Omental fat pad (tissue), 3 donors: ENCODE measurements at regions not wholly inside any gene's neighbourhood (a gene's known extent, or its start where the extent isn't known, plus 50 kb on each side); places are given as distances from the start of the nearest gene placed in this dataset.

Experiments used
- ATAC-seq: fragments of 150-250 bp; one replicate; pipeline ENCODE4 v1.9.1; 2016; ENCODE audit warnings: mild to moderate bottlenecking, moderate library complexity; ENCODE audit not compliant: low FRiP score
- DNase-seq: peaks from one replicate; pipeline ENCODE4 v3.0.0-alpha.2; 2019; ENCODE audit warnings: low spot score
- TF ChIP-seq, protein P1 (sequence below), 3 donors: fragments of 450-650 bp; IDR thresholded peaks; one replicate each; pipeline ENCODE4 v1.5.1; 2016 to 2017; ENCODE audit warnings: antibody characterized with exemption in 3 of 3, mild to moderate bottlenecking in 3 of 3, moderate library complexity in 2 of 3

DNA sequence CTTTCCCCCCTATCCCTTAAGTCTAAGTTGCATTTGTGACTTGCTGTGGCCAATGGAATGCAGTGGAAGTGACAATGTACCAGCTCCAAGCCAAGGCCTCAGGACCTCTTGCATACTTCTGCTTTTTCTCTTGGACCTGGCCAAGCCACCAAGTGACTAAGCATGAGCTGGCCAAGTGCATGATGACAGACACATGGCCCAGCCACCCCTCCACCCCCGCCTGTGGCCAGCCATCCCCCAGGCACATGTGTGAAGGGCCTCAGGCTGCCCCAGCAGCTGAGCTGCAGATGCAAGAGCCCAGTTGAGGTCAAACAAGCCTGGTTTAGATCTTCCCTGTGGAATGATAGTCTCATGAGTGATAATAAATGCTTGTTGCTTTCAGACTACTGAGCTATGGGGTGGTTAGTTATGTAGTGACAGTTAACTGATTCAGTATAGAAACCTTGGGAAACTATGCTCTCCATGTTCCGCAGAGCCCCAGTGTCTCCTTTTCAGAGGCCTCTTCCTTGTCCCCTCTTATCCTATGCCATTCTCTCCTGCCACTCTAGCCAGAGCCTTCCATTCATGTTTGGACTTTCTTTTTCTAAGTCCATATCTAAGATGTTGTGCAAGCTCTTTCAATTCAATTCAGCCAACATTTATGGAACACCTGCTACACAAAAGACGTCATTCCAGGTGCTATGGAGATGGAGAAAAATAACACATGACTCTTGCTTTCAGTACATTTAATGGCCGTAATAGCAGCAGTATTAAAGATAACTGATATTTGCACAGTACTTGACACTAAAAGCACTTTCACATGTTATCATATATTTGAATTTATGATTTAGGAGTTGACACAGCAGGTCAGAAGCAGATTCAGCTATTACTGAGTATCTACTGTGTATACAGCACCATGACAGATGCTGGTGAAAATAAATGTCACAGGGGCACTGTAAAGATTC is 55.5 kb upstream of the LOXL4 start:
- ATAC-seq (peak; percentile 67), DNase-seq (no peak)
- TF ChIP-seq, protein P1, sequence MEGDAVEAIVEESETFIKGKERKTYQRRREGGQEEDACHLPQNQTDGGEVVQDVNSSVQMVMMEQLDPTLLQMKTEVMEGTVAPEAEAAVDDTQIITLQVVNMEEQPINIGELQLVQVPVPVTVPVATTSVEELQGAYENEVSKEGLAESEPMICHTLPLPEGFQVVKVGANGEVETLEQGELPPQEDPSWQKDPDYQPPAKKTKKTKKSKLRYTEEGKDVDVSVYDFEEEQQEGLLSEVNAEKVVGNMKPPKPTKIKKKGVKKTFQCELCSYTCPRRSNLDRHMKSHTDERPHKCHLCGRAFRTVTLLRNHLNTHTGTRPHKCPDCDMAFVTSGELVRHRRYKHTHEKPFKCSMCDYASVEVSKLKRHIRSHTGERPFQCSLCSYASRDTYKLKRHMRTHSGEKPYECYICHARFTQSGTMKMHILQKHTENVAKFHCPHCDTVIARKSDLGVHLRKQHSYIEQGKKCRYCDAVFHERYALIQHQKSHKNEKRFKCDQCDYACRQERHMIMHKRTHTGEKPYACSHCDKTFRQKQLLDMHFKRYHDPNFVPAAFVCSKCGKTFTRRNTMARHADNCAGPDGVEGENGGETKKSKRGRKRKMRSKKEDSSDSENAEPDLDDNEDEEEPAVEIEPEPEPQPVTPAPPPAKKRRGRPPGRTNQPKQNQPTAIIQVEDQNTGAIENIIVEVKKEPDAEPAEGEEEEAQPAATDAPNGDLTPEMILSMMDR (IDR thresholded peaks at IDR 0.05): no peak

GRCh38 chr10:98321186-98321780 is 53.3 kb upstream of the LOXL4 start:
- ATAC-seq: no peak
- DNase-seq: no peak
- TF ChIP-seq, protein P1 (IDR thresholded peaks at IDR 0.05): no peak

DNA sequence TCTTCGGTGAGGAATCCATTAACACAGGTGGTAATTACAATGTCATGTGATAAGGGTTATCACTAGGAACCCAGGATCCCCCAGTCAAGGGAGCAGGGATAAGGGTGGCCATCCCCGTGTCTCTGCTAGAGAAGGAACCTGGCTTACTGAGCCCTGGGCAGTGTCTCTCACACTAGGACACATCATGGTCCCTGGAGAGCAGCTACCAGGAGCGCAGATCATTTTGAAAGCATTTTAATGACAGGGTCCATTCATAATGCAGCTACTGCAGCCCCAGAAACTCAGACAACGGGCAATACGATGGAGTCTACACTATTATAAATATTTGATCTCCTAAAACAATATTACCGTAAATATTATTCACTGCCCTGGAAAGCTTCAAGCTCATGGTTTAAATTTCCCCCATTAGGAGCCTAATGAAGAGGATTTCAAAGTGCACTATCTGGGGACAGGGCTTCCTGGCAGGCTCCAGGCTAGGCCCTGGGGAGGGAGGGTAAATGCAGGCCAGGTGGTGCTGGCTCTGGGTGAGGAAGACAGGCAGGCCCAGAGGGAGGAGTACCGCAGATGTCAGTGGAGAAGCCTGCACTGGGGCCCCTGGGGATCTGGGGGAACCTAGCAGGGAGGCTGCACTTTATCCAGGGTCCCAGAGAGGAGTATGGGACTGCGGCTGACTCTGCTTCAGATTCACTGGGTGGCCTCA is 52.6 kb upstream of the LOXL4 start:
- DNase-seq: no peak
- TF ChIP-seq, protein P1 (IDR thresholded peaks at IDR 0.05): no peak
- ATAC-seq: no peak

- TF ChIP-seq, protein P1 (IDR thresholded peaks at IDR 0.05): no peak
- no peak for DNase-seq
- no peak for ATAC-seq
These were observed 50.9 kb upstream of the LOXL4 start for GRCh38 chr10:98318861-98319260.
